GM12878 (cell line): ENCODE measurements at regions not wholly inside any gene's neighbourhood (a gene's known extent, or its start where the extent isn't known, plus 50 kb on each side); places are given as distances from the start of the nearest gene placed in this dataset.

Experiments used
- JUNB ChIP-seq: IDR thresholded peaks from 2 replicates; pipeline ENCODE4 v1.6.1; 2016; ENCODE audit warnings: antibody characterized with exemption, mild to moderate bottlenecking
- TAF1 ChIP-seq: IDR thresholded peaks from 2 replicates; pipeline ENCODE4 v1.6.1; 2011; ENCODE audit warnings: mild to moderate bottlenecking, low read depth, low read length, borderline replicate concordance

DNA sequence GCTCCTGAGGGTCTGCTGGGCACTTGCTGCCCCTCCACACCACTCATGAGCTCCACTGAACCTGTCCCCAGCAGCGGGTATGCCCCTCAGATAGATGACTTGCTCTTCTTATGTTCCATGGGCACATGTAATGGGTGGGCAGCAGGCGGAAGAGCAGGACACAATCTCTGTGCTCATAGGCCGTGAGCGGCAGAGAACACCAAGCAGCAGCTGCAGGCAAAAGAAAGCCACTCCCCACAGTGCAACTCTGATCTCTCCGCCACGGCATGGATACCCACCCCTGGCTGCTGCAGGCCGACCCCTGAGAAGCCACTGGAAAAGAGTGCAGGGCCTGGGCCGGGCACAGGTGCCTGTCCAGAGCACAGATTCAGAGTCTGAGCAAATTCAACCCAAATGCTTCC, 135.2 kb upstream of the RUNX3 start:
- TF ChIP-seq JUNB: no peak
- no peak for TF ChIP-seq TAF1
